Stomach (tissue), 8 donors: ENCODE measurements at regions not wholly inside any gene's neighbourhood (a gene's known extent, or its start where the extent isn't known, plus 50 kb on each side); places are given as distances from the start of the nearest gene placed in this dataset.

Source experiments
- DNase-seq, 2 donors: peaks; one replicate each; pipeline versions ENCODE4 v3.0.0 to v3.0.0-alpha.2; 2013 to 2019
- H3K27ac ChIP-seq, 5 donors: fragments of 200-600 bp in 4 of 5; sonication (generic) in 4 of 5; one replicate each; pipeline ENCODE4 v1.5.1; 2013 to 2019; ENCODE audit warnings: mild to moderate bottlenecking in 1 of 5, moderate library complexity in 1 of 5
- H3K27me3 ChIP-seq, 3 donors: fragments of 200-600 bp; sonication (generic); one replicate each; pipeline ENCODE4 v1.5.1; 2017 to 2019; ENCODE audit warnings: mixed run types in 1 of 3
- H3K36me3 ChIP-seq, 4 donors: fragments of 200-600 bp; sonication (generic); 1 replicate in 3 of 4; 2 replicates in 1 of 4; pipeline ENCODE4 v1.5.1; 2016 to 2019
- H3K4me1 ChIP-seq, 4 donors: fragments of 200-600 bp; sonication (generic); one replicate each; pipeline ENCODE4 v1.5.1; 2016 to 2019
- H3K4me3 ChIP-seq, 4 donors: fragments of 200-600 bp; sonication (generic) in 3 of 4; one replicate each; pipeline ENCODE4 v1.5.1; 2016 to 2019; ENCODE audit warnings: mild to moderate bottlenecking in 1 of 4
- H3K9me3 ChIP-seq, 4 donors: fragments of 200-600 bp; sonication (generic); one replicate each; pipeline ENCODE4 v1.5.1; 2016 to 2019
- EP300 ChIP-seq: sonication (generic); formaldehyde crosslinking; IDR thresholded peaks from one replicate; pipeline ENCODE4 v1.6.1; 2017; ENCODE audit warnings: antibody characterized with exemption
- POLR2A ChIP-seq, 4 donors: fragments of 450-650 bp; IDR thresholded peaks; one replicate each; pipeline ENCODE4 v1.6.1; 2016; ENCODE audit warnings: antibody characterized with exemption in 4 of 4, control low read depth in 2 of 4, mild to moderate bottlenecking in 1 of 4, moderate library complexity in 1 of 4
- POLR2AphosphoS5 ChIP-seq, 3 donors: sonication (generic); formaldehyde crosslinking; IDR thresholded peaks; one replicate each; pipeline ENCODE4 v1.6.1; 2016; ENCODE audit warnings: antibody characterized with exemption in 3 of 3
- WGBS, 5 donors: extraction: QIAGEN DNeasy Blood & Tissue Kit in 3 of 5; methylation state at CpG; one replicate each; pipeline versions ENCODE4 v1.1.5 to v1.1.7; 2013 to 2018; 5-methylcytosine and 5-hydroxymethylcytosine counted together
- intact Hi-C: fragments of 100-400 bp; cut with DNase I; formaldehyde crosslinking; loops from one replicate; pipeline ENCODE4 v1.15.1; 2023; ENCODE audit warnings: low total_unique reads
- TF ChIP-seq, protein P1 (sequence below), 7 experiments: fragments of 450-650 bp in 4 of 7; fragments of 200-600 bp in 3 of 7; sonication (generic) in 3 of 7; IDR thresholded peaks; one replicate each; pipeline ENCODE4 v1.5.1; 2016 to 2019; ENCODE audit warnings: antibody characterized with exemption in 7 of 7, control low read depth in 2 of 7, mild to moderate bottlenecking in 1 of 7
- donor health status: healthy with polysubstance abuse.
- donor health status: Bipolar disorder and iron deficiency.
- donor health status: healthy.

DNA sequence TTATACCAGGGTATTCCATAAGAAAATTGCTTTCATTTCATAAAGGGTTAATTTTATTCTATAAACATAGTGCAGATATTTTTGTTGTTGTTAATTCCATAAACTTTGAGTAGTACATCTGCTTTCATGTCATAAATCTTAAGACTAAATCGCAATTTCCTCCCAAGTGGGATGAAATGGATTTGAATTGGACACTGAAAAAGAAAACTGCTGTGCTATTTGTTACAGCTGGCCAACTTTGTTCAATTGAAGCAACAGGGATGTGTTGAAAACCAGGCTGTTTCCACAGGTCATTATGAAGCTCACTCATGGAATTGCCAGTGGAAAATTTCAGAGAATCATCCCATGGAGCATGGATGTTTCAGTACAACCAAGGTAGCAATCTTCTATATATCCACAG is 252.5 kb upstream of the RGS18 start:
- WGBS, 5 donors = 53 to 75% (median 70%) methylated on average over 1 of the region's 1 CpG
- H3K36me3 ChIP-seq = no peaks in the 10 kb centered on the region
- H3K27me3 ChIP-seq = no peaks in the 10 kb centered on the region
- no peak for TF ChIP-seq POLR2AphosphoS5 (IDR thresholded peaks at IDR 0.05)
- no peak for TF ChIP-seq EP300
- no peak for TF ChIP-seq POLR2A (IDR thresholded peaks at IDR 0.05)
- TF ChIP-seq, protein P1, sequence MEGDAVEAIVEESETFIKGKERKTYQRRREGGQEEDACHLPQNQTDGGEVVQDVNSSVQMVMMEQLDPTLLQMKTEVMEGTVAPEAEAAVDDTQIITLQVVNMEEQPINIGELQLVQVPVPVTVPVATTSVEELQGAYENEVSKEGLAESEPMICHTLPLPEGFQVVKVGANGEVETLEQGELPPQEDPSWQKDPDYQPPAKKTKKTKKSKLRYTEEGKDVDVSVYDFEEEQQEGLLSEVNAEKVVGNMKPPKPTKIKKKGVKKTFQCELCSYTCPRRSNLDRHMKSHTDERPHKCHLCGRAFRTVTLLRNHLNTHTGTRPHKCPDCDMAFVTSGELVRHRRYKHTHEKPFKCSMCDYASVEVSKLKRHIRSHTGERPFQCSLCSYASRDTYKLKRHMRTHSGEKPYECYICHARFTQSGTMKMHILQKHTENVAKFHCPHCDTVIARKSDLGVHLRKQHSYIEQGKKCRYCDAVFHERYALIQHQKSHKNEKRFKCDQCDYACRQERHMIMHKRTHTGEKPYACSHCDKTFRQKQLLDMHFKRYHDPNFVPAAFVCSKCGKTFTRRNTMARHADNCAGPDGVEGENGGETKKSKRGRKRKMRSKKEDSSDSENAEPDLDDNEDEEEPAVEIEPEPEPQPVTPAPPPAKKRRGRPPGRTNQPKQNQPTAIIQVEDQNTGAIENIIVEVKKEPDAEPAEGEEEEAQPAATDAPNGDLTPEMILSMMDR (IDR thresholded peaks at IDR 0.05) = no peak
- no peak overlapping the region for H3K4me3 ChIP-seq
- peak in 1 of 2 donors; percentile 20 for DNase-seq
- H3K9me3 ChIP-seq = no peaks in the 10 kb centered on the region
- intact Hi-C loops = no loop called here
- H3K4me1 ChIP-seq = no peaks in the 10 kb centered on the region
- H3K27ac ChIP-seq = no peak overlapping the region

DNA sequence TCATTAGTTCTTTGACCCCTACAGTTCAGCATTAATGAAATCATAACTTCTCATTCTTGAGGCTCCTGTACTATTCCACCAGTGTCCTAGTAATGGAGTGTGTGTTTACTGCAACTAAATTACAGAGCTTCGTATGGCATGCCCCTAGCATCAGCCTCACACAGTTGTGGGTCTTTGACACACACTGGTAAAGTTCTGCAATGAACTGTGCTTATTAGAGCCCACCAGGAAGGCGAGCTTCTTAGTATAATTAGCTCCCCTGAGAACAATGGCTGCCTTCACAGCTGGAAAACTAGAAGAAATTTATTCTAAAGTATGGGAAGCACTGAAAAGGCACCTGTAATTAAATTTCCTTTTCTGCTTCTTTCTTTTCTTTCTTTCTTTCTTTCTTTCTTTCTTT is 251.1 kb upstream of the RGS18 start:
- no peaks in the 10 kb centered on the region for H3K27me3 ChIP-seq
- TF ChIP-seq, protein P1 (IDR thresholded peaks at IDR 0.05) = no peak
- no peak for TF ChIP-seq POLR2AphosphoS5 (IDR thresholded peaks at IDR 0.05)
- no peak for TF ChIP-seq EP300
- no peak for TF ChIP-seq POLR2A (IDR thresholded peaks at IDR 0.05)
- no peaks in the 10 kb centered on the region for H3K9me3 ChIP-seq
- H3K27ac ChIP-seq = no peak overlapping the region
- no peaks in the 10 kb centered on the region for H3K4me1 ChIP-seq
- H3K36me3 ChIP-seq = no peaks in the 10 kb centered on the region
- no peak for DNase-seq
- intact Hi-C loops = no loop called here
- 55 to 70% (median 64%) methylated on average over 2 of the region's 2 CpGs for WGBS, 5 donors
- H3K4me3 ChIP-seq = no peak overlapping the region

DNA sequence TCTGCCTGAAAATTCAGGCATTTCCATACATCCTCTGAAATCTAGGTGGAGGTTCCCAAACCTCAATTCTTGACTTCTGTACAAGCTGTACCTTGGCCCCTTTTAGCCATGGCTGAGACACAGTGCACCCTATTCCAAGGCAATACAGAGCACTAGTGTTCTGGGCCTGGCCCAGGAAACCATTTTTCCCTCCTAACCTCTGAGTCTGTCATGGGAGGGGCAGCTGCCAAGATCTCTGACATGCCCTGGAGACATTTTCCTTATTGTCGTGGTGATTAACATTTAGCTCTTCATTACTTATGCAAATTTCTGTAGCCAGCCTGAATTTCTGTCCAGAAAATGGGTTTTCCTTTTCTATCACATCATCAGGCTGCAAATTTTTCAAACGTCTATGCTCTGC is 248.0 kb upstream of the RGS18 start:
- H3K27me3 ChIP-seq = no peaks in the 10 kb centered on the region
- intact Hi-C loops = no loop called here
- DNase-seq = no peak
- no peaks in the 10 kb centered on the region for H3K36me3 ChIP-seq
- H3K9me3 ChIP-seq = no peaks in the 10 kb centered on the region
- no peaks in the 10 kb centered on the region for H3K4me1 ChIP-seq
- no peak for TF ChIP-seq POLR2A (IDR thresholded peaks at IDR 0.05)
- no peak for TF ChIP-seq EP300
- TF ChIP-seq POLR2AphosphoS5 (IDR thresholded peaks at IDR 0.05) = no peak
- TF ChIP-seq, protein P1 (IDR thresholded peaks at IDR 0.05) = no peak
- H3K27ac ChIP-seq = no peak overlapping the region
- WGBS, 5 donors = 72 to 82% (median 77%) methylated on average over 2 of the region's 2 CpGs
- no peak overlapping the region for H3K4me3 ChIP-seq

DNA sequence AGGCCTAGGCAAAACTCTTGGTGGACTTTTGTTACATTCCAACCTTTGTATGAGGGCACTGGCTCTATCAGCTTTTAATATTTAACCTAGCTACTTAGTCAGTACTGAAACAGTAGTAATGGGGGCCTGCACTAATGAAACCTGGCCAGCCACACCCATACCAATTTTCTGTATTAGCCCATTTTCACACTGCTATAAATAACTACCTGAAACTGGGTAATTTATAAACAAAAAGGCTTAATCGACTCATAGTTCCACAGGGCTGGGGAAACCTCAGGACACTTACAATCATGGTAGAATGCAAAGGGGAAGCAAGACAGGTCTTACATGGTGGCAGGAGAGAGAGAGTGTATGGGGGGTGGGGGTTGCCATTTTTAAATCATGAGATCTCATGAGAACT is 245.7 kb upstream of the RGS18 start:
- Histone ChIP-seq H3K4me1 (no peaks in the 10 kb centered on the region), H3K27me3 (no peaks in the 10 kb centered on the region), H3K27ac (no peak overlapping the region), H3K4me3 (no peak overlapping the region), H3K36me3 (no peaks in the 10 kb centered on the region), H3K9me3 (no peaks in the 10 kb centered on the region)
- TF ChIP-seq POLR2A (IDR thresholded peaks at IDR 0.05) = no peak
- no peak for TF ChIP-seq POLR2AphosphoS5 (IDR thresholded peaks at IDR 0.05)
- TF ChIP-seq EP300 = no peak
- TF ChIP-seq, protein P1 (IDR thresholded peaks at IDR 0.05) = no peak
- intact Hi-C loops = no loop called here
- DNase-seq = no peak
- WGBS, 5 donors = 75 to 91% (median 84%) methylated on average over 1 of the region's 1 CpG
